ENCODE measurements at regions not wholly inside any gene's neighbourhood (a gene's known extent, or its start where the extent isn't known, plus 50 kb on each side); places are given as distances from the start of the nearest gene placed in this dataset.
A peak's percentile ranks its signal among the peaks of the same experiment; 100 is the strongest.

DNA sequence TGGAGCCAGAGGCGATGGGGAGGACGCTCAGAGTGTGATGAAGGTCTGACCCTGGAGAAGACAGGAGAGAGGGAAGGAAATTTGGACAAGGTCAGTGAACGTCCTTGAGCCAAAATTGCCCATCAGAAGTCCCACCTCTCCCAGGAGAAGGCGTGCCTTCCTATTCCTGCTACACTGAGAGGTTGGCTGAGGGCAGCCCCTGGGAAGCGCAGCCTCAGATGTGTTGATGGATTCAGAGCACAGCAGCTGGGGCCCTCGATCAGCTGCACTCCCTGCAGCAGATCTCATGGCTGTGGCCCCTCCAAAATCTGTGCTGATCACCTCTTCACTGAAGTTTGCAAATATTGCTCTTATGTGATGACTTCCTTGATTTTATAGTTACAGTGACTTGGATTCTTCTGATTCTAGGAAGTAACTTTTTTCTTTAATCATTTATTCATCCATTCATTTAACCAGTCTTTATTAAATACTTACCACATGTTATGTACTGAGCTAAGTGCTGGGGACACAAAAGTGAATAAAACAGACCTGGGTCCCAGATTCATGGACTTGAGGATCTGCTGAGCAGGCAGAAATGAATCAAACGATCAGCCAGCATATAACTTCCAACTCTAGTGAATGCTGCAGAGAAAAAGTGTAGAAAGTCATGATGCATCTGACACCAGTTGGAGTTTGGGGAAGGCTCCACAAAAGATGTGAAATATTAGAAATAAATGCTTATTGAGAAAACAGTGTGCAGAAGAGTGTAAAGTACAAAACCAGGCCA is 69.6 kb upstream of the ARMC2 start:
- in situ Hi-C loops (cut with MboI; ENCODE audit: low sequenced_read_pairs), result no loop called here
- Histone ChIP-seq H3K27me3 (ENCODE audit: low read depth) (no peaks in the 10 kb centered on the region), H3K4me1 (peaks cover 30% of the 10 kb centered on the region), H3K4me3 (no peak overlapping the region), H3K9me3 (no peaks in the 10 kb centered on the region), H3K36me3 (replicated peaks) (no peaks in the 10 kb centered on the region)
- DNase-seq (ENCODE audit: low spot score in 2 of 2), result no peak

DNA sequence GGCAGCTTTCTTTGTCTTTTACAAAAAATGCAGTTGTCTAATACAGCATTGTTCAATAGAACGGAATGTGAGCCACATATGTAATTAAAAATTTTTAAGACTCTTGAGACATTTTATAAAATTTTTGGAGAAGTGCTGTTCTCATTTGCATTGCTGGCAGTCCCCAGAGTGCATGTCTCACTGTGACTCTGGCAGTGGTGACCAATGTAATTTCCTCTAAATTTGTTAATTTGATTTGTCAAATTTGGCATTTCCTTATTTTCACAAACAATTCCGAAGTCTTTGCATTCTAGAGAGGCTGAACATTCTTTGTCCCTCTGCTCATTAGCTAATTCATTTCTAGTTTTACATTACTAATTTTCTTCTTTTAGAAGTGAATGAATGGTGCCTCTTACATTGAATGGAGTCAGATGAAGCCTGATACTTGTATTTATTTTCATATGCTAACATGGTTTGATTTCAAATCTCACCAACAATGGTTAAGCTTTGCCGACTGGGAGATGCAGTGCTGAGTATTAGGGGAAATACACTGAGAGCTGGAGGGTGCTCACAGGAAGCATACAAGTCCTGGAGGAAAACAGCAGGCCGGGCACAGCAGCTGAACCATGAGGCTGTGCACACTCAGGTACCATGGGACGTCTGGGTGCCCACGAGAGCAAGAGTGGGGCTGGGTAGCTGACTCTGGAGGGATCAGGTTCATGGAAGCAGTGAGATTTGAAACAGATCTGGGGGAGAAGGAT is 68.5 kb upstream of the ARMC2 start:
- Histone ChIP-seq H3K4me3 (no peak overlapping the region), H3K9me3 (no peaks in the 10 kb centered on the region), H3K4me1 (peaks cover 30% of the 10 kb centered on the region), H3K36me3 (replicated peaks) (no peaks in the 10 kb centered on the region), H3K27me3 (ENCODE audit: low read depth) (no peaks in the 10 kb centered on the region)
- in situ Hi-C loops (cut with MboI; ENCODE audit: low sequenced_read_pairs), result no loop called here
- DNase-seq (ENCODE audit: low spot score in 2 of 2), result peak; percentile 50 to 53

DNA sequence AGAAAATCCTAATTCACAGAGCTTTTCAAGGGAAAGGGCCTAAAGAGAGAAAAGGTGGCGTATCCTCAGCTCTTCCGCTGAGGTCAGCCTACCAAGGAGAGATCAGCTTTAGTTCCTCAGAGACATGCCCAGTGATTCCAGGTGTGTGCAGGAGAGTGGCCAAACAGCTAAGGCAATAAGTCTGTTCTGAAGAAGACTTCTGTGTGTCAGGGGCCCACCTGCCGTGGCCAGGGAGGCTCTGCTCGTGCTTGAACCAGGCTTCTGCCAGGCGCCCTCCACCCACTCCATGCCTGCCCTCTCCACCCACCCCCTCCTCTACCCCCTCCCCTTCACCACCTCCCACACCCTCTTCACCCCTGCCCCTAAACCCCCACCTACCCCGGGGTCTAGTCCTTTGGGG is 67.4 kb upstream of the ARMC2 start:
- in situ Hi-C loops (cut with MboI; ENCODE audit: low sequenced_read_pairs), result no loop called here
- peaks cover 30% of the 10 kb centered on the region for H3K4me1 ChIP-seq
- DNase-seq (ENCODE audit: low spot score in 2 of 2), result no peak

DNA sequence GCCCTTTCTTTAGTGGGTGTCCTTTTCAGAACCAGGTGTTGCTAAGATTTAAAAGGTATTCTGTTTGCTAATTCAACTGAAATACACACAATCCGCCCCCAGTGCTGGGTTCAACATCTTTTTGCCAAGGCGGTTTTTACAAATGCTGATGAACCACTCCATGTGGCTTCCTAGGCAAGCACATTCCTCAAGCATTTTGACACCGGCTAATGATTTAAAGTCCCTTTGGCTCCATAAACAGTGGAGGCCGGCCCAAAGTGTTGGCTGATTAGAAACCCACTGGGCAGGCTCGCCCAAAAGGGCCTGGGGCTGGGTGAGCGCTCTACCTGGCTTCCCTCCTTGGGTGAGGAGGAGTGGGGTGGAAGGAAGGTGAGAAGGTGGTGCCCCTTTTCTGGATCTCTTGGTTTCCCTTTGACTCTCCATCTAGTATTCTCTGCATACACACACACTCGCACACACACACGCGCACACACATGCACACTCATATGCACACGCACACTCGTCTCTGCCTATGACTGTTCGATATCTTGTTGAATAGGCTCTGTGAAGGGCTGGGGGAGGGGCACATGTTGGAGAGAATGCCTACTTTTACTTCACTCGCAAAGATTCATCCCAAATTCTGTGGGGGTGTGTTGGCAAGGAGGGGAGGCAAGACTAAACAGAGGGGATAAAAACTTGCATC is 66.7 kb upstream of the ARMC2 start:
- H3K4me3 ChIP-seq, result no peak overlapping the region
- in situ Hi-C loops (cut with MboI; ENCODE audit: low sequenced_read_pairs), result no loop called here
- H3K9me3 ChIP-seq, result no peaks in the 10 kb centered on the region
- H3K36me3 ChIP-seq (replicated peaks), result no peaks in the 10 kb centered on the region
- no peaks in the 10 kb centered on the region for H3K27me3 ChIP-seq (ENCODE audit: low read depth)
- peak in 1 of 2 experiments; percentile 28 for DNase-seq (ENCODE audit: low spot score in 2 of 2)
- peaks cover 30% of the 10 kb centered on the region for H3K4me1 ChIP-seq

More for the DNA sequence above, 67.4 kb upstream of the ARMC2 start:
- H3K4me3 ChIP-seq, result no peak overlapping the region
- no peaks in the 10 kb centered on the region for H3K36me3 ChIP-seq (replicated peaks)
- no peaks in the 10 kb centered on the region for H3K9me3 ChIP-seq
- no peaks in the 10 kb centered on the region for H3K27me3 ChIP-seq (ENCODE audit: low read depth)

DNA sequence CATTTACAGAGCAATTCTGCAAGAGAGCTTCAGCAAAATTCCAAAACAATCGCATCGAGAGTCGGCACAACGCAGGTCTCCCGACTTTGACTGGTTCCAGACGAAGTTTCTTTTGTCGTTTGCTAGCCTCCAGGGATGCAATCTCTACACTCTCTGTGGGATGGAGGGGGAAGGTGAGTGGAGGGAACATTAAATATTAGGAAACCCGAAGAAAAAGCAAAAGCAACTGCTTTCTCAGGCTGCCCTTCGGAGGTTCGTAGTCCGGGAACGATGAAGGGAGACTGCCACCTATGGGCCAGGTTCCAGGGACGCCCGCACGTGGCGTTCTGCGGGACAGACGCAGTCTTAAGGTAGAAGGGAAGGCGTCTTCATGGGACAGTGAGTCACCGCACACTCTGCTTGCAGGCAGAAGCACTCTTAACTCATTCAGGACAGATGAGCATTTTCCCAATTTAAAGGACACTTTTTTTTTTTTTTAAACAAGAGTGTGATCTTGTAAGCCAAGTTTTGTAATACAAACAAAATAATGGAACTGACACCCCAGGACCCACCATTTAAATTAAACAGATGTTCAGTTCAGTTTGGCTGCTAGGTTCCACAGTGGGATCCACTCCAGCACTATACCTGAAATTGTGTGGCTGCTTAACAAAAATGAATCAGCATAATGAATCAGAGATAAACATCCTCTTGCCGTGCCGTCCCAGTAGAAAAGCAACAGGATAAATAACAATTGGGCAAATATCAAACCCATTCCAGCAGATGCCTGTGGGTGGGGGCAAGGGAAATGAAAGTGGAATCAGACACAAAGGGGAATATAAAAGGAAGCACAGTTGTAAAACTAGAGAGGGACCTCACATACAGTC is 65.8 kb upstream of the ARMC2 start:
- in situ Hi-C loops (cut with MboI; ENCODE audit: low sequenced_read_pairs), result no loop called here
- Histone ChIP-seq H3K4me1 (peaks cover 30% of the 10 kb centered on the region), H3K9me3 (no peaks in the 10 kb centered on the region), H3K27me3 (ENCODE audit: low read depth) (no peaks in the 10 kb centered on the region), H3K4me3 (peak overlapping the region; percentile 12), H3K36me3 (replicated peaks) (no peaks in the 10 kb centered on the region)
- peak; percentile 88 to 90 for DNase-seq (ENCODE audit: low spot score in 2 of 2)

DNA sequence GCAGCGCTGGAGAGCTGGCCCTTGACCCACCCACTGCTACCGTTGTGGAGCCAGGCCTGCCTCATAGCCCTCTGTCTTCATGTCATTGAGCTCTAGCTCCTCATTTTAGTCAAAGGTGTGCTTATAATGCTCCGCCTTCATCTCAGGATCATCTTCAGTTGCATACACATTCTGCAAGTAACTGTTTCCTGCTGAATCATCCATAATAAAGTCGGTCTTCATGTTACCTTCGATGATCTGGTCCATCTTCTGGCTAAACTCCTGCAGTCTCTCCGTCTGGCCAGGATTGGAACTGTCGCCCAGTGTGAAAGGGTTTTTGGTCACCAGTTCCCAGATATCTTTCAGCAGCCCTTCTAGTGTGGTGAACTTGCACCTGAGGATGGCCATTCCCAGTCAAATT is 62.6 kb upstream of the ARMC2 start:
- Histone ChIP-seq H3K4me3 (no peak overlapping the region), H3K27me3 (ENCODE audit: low read depth) (no peaks in the 10 kb centered on the region), H3K9me3 (no peaks in the 10 kb centered on the region), H3K4me1 (peaks cover 16% of the 10 kb centered on the region), H3K36me3 (replicated peaks) (no peaks in the 10 kb centered on the region)
- in situ Hi-C loops (cut with MboI; ENCODE audit: low sequenced_read_pairs), result loop anchor here (5.0 kb wide), 1 partner anchor 243 kb away; no protein-coding TSS in a partner anchor
- no peak for DNase-seq (ENCODE audit: low spot score in 2 of 2)

DNA sequence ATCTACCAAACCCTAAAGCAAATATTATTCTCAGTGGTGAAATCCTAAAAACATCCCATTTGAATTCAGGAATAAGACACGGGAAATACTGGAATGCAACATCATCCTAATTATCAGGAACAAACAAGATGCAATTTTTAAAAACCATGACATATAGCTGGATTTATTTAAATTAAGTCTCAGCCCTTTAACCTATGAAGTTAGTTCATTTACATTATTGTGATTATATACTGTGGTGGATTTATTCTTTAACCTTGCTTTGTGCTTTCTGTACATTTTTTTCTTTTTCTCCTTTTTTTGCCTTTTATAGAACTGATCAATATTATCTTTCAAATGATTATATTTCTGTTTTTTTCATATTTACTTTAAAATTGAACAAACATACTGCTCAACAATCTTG is 59.8 kb upstream of the ARMC2 start:
- DNase-seq (ENCODE audit: low spot score in 2 of 2), result no peak

DNA sequence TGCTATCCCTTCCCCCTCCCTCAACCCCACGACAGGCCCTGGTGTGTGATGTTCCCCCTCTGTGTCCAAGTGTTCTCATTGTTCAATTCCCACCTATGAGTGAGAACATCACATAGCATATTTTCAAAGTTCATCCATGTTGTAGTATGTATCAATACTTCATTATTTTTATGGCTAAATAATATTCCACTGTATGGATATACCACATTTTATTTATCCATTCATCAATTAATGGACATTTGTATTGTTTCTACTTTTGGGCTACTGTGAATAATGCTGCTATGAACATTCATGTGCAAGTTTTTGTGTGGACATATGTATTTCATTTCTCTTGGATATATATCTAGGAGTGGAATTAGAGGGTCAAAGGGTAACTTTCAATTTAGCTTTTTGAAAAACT is 58.7 kb upstream of the ARMC2 start:
- DNase-seq (ENCODE audit: low spot score in 2 of 2), result no peak
- Histone ChIP-seq H3K4me1 (no peaks in the 10 kb centered on the region), H3K27me3 (ENCODE audit: low read depth) (no peaks in the 10 kb centered on the region), H3K36me3 (replicated peaks) (no peaks in the 10 kb centered on the region), H3K4me3 (no peak overlapping the region), H3K9me3 (no peaks in the 10 kb centered on the region)
- in situ Hi-C loops (cut with MboI; ENCODE audit: low sequenced_read_pairs), result loop anchor here (5.0 kb wide), 1 partner anchor 247 kb away; no protein-coding TSS in a partner anchor

More for the DNA sequence above, 59.8 kb upstream of the ARMC2 start:
- H3K36me3 ChIP-seq (replicated peaks), result no peaks in the 10 kb centered on the region
- H3K4me3 ChIP-seq, result no peak overlapping the region
- H3K27me3 ChIP-seq (ENCODE audit: low read depth), result no peaks in the 10 kb centered on the region
- in situ Hi-C loops (cut with MboI; ENCODE audit: low sequenced_read_pairs), result loop anchor here (5.0 kb wide), 1 partner anchor 246 kb away; no protein-coding TSS in a partner anchor
- H3K4me1 ChIP-seq, result no peaks in the 10 kb centered on the region
- no peaks in the 10 kb centered on the region for H3K9me3 ChIP-seq

DNA sequence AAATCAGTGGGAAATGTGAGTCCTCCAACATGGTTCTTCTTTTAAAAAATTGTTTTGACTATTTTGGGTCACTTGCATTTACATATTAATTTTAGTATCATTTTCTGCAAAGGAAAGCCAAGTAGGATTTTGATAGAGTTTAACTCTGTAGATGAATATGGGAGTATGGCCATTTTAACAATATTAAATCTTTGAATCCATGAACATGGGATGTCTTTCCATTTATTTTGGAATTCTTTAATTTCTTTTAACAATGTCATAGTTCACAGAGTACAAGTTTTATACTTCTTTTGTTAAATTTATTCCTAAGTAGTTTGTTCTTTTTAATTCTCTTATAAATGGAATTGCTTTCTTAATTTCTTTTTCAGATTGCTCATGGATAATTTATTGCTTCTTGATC is 56.5 kb upstream of the ARMC2 start:
- no peaks in the 10 kb centered on the region for H3K9me3 ChIP-seq
- H3K4me3 ChIP-seq, result no peak overlapping the region
- H3K36me3 ChIP-seq (replicated peaks), result no peaks in the 10 kb centered on the region
- H3K27me3 ChIP-seq (ENCODE audit: low read depth), result no peaks in the 10 kb centered on the region
- in situ Hi-C loops (cut with MboI; ENCODE audit: low sequenced_read_pairs), result no loop called here
- no peak for DNase-seq (ENCODE audit: low spot score in 2 of 2)
- peaks cover 12% of the 10 kb centered on the region for H3K4me1 ChIP-seq

DNA sequence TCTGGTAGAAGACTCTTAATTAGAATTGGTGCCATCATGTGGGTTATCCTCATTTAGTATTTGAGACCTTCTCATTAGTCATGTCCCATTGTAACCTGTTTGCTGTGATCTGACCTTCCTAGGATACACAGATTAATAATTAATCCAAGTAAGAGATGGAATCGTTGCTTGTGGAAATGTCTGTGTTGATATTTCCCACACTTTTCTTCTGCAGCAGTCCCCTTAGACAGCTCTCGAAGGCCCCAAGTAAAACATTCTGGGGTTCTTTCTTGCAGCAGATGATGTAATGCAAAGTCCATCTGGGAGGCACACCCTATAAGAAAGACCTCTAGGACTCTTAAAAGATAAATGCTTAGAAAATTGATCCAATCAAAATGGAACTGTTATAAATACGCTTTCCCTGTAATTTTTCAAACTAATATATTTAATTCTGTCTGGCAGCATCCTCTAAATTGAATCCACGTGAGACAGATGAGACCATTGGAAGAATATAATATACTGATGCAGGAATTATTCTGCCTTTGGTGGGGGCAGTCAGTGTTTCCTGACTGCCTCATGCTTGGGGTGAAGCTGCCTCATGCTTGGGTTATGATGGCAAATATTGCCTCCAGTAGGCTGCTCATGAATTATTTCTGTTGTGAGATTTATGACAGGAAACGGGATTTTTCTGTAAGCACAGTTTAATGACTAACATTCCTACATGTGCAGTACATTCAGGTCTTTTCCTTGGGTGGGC is 54.5 kb upstream of the ARMC2 start:
- Histone ChIP-seq H3K9me3 (no peaks in the 10 kb centered on the region), H3K4me3 (no peak overlapping the region), H3K4me1 (peaks cover 30% of the 10 kb centered on the region), H3K27me3 (ENCODE audit: low read depth) (no peaks in the 10 kb centered on the region), H3K36me3 (replicated peaks) (no peaks in the 10 kb centered on the region)
- no peak for DNase-seq (ENCODE audit: low spot score in 2 of 2)
- in situ Hi-C loops (cut with MboI; ENCODE audit: low sequenced_read_pairs), result no loop called here

DNA sequence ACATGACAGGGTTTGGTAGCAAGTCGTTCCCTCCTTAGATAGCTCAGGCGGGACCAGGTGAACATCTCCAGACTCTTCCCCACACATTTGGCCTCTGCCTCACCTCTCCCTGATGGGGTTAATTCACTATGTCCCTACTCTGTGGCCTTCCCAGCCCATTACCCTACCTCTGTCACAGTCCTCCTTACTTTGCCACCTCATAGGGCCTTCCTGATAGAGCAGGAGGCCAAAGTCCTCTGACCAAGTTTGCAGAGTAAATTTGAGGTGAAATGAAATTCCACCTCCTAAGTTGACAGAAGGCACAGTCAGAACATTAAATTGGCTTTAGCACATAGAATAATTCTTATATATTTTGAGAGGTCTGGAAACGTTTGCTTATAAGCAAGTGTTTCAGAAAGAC is 53.1 kb upstream of the ARMC2 start:
- peaks cover 45% of the 10 kb centered on the region for H3K4me1 ChIP-seq
- H3K9me3 ChIP-seq, result no peaks in the 10 kb centered on the region
- no peaks in the 10 kb centered on the region for H3K27me3 ChIP-seq (ENCODE audit: low read depth)
- no peak for DNase-seq (ENCODE audit: low spot score in 2 of 2)
- no peaks in the 10 kb centered on the region for H3K36me3 ChIP-seq (replicated peaks)
- H3K4me3 ChIP-seq, result no peak overlapping the region
- in situ Hi-C loops (cut with MboI; ENCODE audit: low sequenced_read_pairs), result no loop called here

DNA sequence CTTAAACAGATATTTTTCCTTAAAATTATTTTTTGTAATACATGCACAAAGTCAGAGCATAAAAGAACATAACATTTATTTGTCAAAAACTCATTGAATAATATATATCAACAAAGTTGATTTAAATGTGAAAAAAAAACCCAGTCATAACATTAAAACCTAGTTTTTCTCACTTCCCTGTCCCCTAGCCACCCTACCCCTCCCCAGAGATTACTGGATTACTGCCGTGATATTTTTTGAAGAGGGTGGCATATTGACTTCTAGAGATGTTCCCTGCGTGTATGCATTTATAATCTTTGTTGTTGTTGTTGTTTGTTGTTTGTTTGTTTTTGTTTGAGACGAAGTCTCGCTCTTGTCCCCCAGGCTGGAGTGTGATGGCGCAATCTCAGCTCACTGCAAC is 52.4 kb upstream of the ARMC2 start:
- no peak overlapping the region for H3K4me3 ChIP-seq
- DNase-seq (ENCODE audit: low spot score in 2 of 2), result no peak
- peaks cover 52% of the 10 kb centered on the region for H3K4me1 ChIP-seq
- no peaks in the 10 kb centered on the region for H3K36me3 ChIP-seq (replicated peaks)
- in situ Hi-C loops (cut with MboI; ENCODE audit: low sequenced_read_pairs), result no loop called here
- no peaks in the 10 kb centered on the region for H3K9me3 ChIP-seq
- H3K27me3 ChIP-seq (ENCODE audit: low read depth), result no peaks in the 10 kb centered on the region

DNA sequence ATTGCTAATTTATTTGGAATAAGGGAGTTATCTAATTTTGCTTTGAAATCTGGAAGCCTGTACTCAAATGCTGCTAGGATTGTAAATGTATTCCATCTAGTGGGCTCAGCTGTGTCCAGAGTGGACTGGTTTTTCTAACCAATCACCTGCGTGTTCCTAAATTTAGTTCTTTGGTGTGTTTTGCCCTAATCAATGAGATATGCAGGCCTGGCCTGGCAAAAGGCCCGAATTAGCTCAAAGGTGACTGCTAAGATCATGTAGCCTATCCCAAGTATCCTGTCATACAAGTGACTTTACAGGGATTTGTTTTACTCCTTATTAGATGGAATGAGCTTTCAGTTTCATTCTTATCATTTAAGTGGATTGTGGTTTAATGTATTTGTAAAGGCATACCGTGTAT is 51.3 kb upstream of the ARMC2 start:
- in situ Hi-C loops (cut with MboI; ENCODE audit: low sequenced_read_pairs), result no loop called here
- no peaks in the 10 kb centered on the region for H3K36me3 ChIP-seq (replicated peaks)
- peak; percentile 29 to 45 for DNase-seq (ENCODE audit: low spot score in 2 of 2)

More for the DNA sequence above, 51.3 kb upstream of the ARMC2 start:
- H3K4me3 ChIP-seq, result no peak overlapping the region
- H3K4me1 ChIP-seq, result peaks cover 55% of the 10 kb centered on the region
- no peaks in the 10 kb centered on the region for H3K27me3 ChIP-seq (ENCODE audit: low read depth)
- H3K9me3 ChIP-seq, result no peaks in the 10 kb centered on the region

Data from HAP-1 (cell line).